Loucy (cell line): ENCODE measurements at regions not wholly inside any gene's neighbourhood (a gene's known extent, or its start where the extent isn't known, plus 50 kb on each side); places are given as distances from the start of the nearest gene placed in this dataset.

Source experiments
- CTCF ChIP-seq: fragments of 200-600 bp; sonication (generic); conservative IDR thresholded peaks from 2 replicates; pipeline ENCODE4 v1.5.1; 2014; ENCODE audit warnings: mild to moderate bottlenecking, antibody characterized with exemption, low read length
- EZH2phosphoT487 ChIP-seq: fragments of 200-600 bp; IDR thresholded peaks from 2 replicates; pipeline ENCODE4 v1.6.1; 2018; ENCODE audit warnings: antibody characterized with exemption, mild to moderate bottlenecking, moderate library complexity, borderline replicate concordance

- TF ChIP-seq CTCF: no peak
- TF ChIP-seq EZH2phosphoT487: no peak
These were observed 1668.9 kb upstream of the MIR17HG start for GRCh38 chr13:89678466-89679121.
